HG03025 (cell line): ENCODE measurements at regions not wholly inside any gene's neighbourhood (a gene's known extent, or its start where the extent isn't known, plus 50 kb on each side); places are given as distances from the start of the nearest gene placed in this dataset.
"Not testable (repeated sequence)": the region's sequence is repeated elsewhere in the genome, so short reads cannot be mapped to it uniquely, and the experiment has no call there.

ENCODE experiments used
- ATAC-seq: cut with Tn5 transposase; IDR thresholded peaks from one replicate; pipeline ENCODE4 v1.9.1; 2021; ENCODE audit warnings: mild to moderate bottlenecking, moderate library complexity; ENCODE audit not compliant: unreplicated experiment, low FRiP score

DNA sequence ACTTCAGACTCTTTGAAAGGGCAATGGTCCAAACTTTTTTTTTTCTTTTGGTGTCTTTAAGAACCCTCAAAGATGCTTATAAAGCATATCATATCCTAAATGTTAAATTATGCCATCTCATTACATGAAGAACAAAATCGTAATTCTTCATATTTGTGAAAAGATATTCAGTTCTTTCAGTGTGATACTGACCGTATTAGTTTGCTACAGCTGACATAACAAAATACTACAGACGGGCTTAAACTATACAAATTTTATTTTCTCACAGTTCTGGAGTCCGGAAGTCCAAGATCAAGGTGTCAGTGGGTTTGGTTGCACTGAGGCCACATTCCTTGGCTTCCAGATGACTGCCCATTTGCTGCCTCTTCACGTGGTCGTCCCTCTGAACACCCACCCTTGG lies 1377.2 kb upstream of the ZEB2 start:
- no peak for ATAC-seq

DNA sequence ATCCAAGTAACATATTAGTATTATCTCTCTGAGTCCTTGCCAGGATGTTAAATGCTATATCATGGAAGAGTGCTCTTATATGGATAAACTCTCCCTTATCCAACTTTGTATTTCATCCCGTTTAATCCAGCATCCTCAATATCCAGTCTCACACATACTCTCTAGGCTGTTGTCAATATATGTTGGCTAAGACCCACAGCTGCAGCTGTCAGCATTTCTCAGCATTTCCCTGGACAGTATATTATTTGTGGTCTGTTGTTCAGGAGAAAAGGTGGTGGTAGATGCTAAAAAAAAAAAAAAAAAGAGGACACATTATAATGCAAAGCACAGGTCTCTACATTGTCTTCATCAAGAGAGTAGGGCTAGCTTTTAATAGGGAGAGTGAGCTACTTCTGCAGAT lies 1368.0 kb upstream of the ZEB2 start:
- no peak for ATAC-seq

DNA sequence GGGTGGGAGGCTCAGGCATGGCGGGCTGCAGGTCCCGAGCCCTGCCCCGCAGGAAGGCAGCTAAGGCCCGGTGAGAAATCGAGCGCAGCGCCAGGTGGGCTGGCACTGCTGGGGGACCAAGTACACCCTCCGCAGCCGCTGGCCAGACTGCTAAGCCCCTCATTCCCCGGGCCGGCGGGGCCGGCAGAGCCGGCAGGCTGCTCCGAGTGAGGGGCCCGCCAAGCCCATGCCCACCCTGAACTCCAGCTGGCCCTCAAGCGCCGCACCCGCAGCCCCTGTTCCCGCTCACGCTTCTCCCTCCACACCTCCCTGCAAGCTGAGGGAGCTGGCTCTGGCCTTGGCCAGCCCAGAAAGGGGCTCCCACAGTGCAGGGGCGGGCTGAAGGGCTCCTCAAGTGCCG lies 1361.1 kb upstream of the ZEB2 start:
- ATAC-seq, result not testable (repeated sequence)

DNA sequence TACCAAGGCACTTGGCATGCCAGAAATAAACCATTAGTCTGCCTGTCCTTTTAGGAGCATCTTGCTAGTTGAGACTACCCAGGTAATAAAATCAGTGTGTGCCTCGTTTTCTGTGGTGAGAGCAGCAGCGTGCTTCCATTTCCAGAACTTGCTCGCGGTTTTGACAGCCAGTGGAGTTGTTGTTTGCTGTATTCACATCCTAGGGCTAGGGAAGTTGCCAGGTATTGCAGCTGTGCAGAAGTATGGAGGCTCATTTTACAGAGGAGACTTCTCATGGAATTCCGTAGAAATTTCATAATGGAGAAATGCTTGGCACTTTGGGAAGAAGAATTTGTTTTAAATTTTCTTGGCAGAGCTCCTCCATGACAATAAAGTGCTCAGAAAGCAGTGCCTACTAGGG lies 1355.1 kb upstream of the ZEB2 start:
- no peak for ATAC-seq

DNA sequence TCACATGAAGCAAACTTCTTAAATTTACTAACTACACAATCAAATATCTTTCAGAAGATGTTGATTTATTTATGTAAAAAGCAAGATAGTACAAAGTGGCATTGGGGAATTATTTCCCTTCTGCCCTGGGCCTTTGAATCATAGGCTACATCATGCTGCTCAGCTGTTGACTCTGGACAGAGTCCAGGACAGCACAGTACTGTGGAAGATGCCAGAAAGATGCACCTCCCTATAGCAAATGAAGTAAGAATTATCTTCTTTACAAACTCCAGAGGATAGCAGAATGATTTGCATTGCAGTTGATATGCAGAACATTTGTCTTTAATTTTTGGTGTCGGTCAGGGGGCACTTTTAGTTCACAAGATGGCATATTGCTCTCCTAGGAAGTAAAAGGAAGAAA lies 1354.5 kb upstream of the ZEB2 start:
- ATAC-seq, result no peak

DNA sequence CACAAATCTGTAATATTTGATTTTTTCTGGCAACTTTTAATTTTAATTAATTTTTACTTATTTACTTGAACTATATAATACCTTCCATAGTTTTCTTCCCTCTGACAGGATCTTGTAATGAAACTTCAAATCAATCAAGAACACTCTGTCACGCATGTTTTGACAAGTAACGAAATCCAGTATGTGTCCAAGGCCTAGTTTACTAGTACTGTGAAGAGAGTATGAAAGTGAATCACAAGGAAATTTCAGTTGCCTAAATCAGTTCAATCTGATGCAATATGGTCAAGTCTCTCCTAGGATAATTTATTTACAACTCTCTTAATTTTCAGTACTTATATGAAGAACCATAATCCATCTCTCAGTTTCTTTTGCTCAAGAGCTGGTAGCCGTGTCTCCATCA lies 1344.6 kb upstream of the ZEB2 start:
- no peak for ATAC-seq

DNA sequence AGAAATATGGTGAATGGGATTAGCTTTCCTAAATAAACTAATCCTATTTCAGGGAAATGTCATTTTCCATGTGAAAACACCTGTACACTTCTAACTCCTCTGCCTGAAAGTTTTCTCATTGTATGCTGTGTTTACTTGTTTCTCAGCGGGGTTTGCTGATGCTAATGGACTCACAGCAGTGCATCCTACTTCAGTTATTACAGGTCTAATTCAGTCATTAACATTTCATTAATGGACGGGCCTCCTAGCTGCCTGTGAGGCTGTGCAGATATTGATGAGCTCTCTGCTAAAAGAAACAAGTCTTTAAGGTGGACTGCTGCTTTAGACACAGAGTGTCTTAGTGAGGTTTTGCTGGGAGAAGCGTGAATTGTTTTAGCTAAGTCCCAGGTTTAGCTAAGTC lies 1342.0 kb upstream of the ZEB2 start:
- ATAC-seq, result no peak

DNA sequence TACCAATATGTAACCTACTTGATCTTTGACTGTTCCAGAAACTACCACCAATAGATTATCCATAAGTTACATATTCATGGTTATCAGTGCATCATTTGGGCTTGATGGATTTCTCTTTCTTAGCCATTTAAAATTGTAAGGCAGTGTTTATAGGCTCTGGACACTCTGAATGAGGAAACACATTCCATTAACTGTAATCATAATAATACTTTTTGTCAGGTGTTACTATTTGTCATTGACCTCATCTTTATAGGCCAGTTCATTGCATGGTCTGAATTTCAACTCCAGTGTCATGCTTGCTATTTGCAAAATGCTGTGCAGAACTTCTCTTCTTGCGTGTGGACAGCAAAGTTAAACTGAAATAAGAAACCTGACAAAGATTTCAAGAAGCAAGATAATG lies 1340.2 kb upstream of the ZEB2 start:
- ATAC-seq, result no peak

DNA sequence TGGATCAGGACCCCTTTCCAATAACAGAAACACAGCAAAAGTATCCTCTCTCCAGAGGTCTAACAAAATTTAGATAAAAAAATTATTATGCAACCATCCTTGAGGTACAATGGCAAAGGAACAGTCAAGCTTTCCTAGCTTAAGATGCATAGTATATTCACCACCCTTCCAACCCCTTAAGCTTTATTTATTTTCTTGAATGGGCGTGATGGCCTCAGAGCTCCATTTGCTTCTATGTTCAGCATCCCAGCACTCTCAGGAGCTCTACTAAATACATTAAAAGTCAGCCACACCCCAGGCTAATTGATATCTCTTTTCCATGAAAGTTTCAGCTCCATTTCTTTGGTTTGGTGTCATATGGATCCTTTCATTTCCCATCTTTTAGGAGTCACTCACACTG lies 1335.2 kb upstream of the ZEB2 start:
- no peak for ATAC-seq

DNA sequence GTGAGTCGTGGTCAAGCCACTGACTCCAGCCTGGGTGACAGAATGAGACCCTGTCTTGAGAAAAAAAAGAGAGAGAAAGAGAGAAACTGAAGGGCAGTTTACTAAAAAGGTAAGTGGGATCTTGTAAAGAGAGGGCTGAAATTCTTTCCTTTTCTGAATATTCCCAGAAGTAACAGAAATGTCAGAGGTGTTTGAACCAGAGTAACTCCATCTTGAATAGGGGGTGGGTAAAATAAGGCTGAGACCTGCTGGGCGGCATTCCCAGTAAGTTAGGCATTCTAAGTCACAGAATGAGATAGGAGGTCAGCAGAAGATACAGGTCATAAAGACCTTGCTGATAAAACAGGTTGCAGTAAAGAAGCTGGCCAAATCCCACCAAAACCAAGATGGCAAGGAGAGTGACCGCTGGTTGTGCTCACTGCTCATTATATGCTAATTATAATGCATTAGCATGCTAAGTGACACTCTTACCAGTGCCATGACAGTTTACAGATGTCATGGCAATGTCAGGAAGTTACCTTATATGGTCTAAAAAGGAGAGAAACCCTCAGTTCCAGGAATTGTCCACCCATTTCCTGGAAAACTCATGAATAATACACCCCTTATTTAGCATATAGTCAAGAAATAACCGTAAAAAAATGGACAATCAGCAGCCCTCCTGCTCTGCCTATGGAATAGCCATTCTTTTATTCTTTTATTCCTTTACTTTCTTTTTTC lies 1334.3 kb upstream of the ZEB2 start:
- ATAC-seq, result no peak

DNA sequence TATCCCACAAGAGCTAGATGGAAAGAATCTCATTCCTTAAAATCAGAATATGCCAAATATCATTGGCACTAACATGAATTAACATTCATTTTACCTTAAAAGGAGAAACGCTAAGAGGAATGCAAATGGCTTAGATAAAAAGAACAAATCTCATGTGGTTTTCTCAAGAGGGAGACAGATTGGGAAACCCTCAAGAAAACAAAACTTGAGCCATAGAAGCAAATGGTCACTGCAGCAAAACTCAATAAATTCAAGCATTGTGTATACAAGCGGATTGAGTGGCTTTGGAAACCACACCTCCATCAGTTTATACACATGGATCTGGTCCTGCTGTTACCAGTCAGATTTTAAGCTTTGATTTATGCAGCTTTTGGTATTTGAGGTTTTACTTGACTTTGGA lies 1331.8 kb upstream of the ZEB2 start:
- ATAC-seq, result no peak

DNA sequence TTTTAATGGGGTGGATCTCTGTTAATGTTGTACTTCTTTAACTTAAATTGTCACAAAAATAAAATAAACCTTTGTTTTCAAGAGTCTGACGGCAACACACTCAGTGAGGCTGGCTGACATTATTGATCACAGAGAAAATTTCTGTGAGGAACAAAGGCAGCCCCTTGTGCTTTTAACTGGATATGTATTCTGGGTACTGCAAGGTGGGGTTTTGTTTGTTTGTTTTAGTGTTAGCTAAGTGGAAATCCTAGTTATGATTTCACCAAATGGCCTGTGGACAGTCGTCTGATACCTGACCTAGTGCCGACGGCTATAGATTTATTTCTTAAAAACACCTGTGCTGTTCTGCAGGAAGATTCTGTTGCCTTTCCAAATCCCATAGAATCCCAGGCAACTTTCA lies 1329.5 kb upstream of the ZEB2 start:
- ATAC-seq, result no peak

DNA sequence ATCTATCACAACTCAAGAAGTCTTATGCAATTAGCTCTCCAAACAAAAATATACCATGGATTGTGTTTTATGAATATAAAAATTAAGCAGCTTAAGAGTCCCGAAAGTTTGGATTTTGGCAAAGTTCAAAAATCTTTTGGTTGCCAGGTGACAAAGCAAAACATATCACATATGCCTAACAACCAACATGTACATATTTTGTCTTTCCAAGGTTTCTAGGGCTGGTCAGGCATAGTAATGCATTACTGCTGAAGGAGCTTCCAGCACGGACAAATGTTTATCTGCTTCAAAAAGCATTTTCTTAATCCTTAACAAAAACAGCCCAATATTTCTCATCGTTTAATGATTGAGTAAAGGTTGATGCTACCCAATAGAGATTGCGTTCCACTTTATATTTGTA lies 1327.1 kb upstream of the ZEB2 start:
- ATAC-seq, result no peak

DNA sequence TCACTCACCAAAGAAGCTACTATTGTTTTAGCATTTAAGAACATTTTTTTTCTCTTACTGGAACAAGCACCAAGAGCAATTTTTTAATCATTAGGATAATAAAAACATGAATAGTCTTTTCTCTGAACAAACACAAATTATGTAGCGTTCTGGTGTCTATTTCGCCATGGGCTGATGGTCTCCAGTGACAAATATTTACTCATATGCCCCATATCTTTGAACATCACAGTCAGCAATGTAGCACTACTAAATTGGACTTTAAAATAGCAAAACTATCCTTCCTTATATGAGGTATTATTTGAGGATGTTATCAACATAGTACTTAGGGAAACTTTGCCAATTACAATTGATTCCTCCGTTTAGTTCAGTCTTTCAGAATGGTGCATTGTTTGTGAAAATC lies 1326.0 kb upstream of the ZEB2 start:
- no peak for ATAC-seq

DNA sequence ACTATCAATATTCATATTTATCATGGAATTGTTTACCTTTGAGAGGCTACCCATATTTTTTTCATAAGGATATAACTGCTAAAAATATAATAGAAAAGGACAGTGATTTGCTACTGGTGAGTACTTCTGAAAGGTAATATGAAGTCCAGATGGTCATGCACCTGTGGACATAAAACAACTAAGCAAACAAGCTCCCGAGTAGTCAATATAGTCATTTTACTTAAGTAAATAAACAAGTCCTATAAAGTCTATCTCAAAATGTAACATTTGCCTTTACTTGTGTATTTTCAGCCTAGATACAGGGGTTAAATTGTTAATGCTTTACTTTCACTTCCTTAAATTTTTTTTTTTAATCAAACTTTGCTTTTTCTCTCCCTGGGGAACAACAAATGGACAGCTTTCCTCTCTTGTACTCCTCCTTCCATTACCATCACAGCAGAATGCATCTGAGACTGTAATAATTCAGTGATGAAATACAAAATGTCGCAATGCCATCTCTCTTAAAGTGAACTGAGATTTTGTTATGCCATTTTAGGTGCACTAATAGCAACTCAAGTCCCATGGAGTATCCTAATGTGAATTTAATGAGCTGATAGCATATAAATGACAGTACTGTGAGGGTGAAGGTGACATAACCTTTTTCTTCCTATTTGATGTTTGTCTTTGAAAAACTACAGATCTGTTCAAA lies 1325.4 kb upstream of the ZEB2 start:
- ATAC-seq, result no peak

DNA sequence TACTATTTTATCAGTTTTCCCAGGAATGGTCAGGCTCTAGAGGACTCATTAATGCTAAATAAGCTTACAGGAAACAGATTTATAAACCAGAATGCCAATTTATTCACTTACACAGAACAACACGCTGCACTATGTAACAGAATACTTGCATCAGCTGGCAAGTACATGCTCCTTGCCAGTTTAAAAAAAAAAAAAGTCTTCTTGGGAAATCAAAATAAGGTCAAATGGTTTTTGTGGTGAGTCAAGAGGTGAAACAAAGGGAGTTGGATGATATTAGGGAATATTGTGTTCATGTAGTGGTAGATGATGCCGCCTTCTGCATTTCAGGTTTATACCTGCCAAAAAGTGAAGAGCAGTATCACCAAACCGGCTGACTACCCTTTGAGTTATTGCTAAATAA lies 1322.1 kb upstream of the ZEB2 start:
- no peak for ATAC-seq

DNA sequence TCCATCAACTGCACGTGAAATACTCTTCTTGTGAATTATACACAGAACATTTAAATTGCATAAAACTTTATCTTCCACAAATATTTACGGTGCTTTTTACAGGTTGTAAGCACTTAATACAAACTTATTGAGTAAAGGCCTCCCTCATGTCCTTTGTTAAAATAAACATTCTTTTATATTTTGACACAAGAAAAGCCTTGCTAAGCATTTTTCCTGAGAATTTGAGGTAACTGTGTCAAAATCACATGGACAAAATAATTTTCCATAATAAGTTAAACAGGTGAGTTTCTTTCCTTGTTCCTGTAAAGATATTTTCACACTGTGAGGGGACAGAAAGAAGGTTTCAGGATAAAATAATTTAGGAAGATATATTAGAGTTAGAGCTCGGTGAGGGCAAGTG lies 1317.1 kb upstream of the ZEB2 start:
- no peak for ATAC-seq

DNA sequence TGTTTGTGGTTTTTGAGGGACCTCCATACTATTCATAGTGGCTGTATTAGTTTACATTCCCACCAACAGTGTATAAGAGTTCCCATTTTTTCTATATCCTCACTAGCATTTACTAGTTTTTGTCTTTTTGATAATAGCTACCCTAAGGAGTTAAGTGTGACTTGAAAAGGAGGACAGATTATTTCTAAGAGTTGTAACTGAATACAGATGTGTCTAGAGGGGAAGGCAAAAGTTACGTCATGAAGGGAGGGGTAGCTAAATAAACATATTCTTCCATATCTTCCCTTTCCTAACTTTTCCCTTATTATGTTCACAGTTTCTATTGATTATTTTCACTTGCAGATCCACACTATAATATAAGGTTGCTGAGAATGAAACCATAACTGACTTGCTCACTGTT lies 1315.7 kb upstream of the ZEB2 start:
- no peak for ATAC-seq

DNA sequence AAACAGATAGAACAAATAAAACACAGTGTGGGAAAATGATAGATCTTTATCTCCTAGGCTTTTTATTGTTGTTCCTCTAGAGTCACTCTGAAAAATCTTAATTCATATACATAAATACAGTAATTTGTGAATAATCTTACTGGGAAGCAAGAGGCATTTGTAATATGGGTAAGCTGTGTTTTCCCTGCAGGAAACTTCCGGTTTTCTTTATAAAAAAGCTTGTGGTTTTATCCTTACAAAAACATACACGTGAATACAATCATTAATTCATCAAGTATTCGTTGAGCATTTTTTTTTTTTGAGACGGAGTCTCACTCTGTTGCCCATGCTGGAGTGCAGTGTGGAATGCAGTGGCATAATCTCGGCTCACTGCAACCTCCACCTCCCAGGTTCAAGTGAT lies 1312.8 kb upstream of the ZEB2 start:
- ATAC-seq, result no peak

DNA sequence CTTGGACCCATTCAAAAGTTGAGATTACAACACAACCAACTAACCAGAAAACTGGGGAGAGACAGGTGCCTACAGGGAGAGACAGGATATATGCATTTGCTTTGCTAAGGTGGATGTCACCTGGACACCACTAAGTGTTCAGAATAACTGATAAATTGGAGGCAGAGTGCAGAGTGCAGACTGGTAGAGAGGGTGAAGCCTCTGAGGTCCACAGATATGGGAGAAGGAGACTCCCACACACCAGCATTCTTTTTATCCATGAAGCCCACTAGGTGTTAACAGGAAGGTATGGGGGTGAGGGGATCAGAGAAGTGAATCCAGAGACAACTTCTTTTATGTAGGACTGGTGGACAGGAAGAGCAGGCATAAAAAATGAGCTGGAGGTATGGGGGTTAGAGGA lies 1310.0 kb upstream of the ZEB2 start:
- no peak for ATAC-seq

DNA sequence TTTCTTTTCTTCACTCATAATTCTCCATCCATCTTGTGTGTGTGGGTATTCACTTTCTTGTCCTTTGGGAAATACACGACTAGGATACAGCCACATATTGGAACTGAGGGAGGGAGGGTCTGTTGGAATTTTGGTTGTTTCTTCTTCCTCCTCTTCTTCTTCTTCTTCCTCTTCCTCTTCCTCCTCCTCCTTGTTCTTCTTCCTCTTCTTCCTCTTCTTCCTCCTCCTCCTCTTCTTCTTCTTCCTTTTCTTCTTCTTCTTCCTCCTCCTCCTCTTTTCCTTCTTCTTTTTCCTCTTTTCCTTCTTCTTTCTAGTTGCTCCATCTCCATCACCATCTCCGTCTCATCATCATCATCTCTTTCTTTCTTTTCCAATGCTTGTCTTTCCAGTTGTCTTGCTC lies 1307.3 kb upstream of the ZEB2 start:
- no peak for ATAC-seq

DNA sequence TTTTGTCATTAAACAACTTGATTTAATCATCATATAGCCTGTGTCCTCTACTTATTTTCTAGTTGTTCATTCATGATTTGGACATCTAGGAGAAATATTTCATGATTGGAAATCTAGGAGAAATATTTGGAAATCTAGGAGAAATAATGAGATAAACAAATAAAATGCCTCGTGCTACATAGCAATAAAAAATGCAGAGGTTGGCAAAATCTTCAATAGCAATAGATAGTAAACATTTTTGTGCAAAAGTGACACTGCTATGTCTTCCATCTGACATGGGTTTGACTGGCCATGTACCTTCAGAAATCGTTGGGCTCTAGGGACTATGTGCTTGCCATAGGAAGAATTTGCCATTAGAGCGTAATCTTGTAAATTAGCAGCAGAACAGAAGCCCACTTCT lies 1304.5 kb upstream of the ZEB2 start:
- ATAC-seq, result no peak
